ENCODE measurements at regions not wholly inside any gene's neighbourhood (a gene's known extent, or its start where the extent isn't known, plus 50 kb on each side); places are given as distances from the start of the nearest gene placed in this dataset.

- TF ChIP-seq CTCF (IDR thresholded peaks at IDR 0.05) (no peak), POLR2A (IDR thresholded peaks at IDR 0.05) (no peak)
Measured at GRCh38 chr6:139872665-139873064, 498.2 kb upstream of the CITED2 start.
